SK-N-SH (cell line): ENCODE measurements at regions not wholly inside any gene's neighbourhood (a gene's known extent, or its start where the extent isn't known, plus 50 kb on each side); places are given as distances from the start of the nearest gene placed in this dataset.

Source experiments
- CTCF ChIA-PET: fragments of 300-600, 350-600 bp; formaldehyde crosslinking; extraction: SDS; loops from one replicate; lab custom pipeline; 2021; lab: Yijun Ruan, JAX
- POLR2A ChIA-PET: fragments of 350-600 bp; sonication (Branson Sonifier 250); formaldehyde crosslinking; extraction: SDS; loops from one replicate; lab custom pipeline; 2020; ENCODE audit warnings: antibody characterized with exemption, inconsistent platforms; lab: Yijun Ruan, JAX
- DNase-seq: peaks from one replicate; pipeline ENCODE4 v3.0.0; 2012
- H2AFZ ChIP-seq: fragments of 200-600 bp; sonication (generic); 2 replicates; pipeline ENCODE4 v1.8.1; 2016; ENCODE audit warnings: antibody characterized with exemption, mild to moderate bottlenecking, low read depth
- H3F3A ChIP-seq: fragments of 200-600 bp; sonication (generic); replicated peaks from 2 replicates; pipeline ENCODE3; 2016; ENCODE audit warnings: antibody characterized with exemption, mild to moderate bottlenecking; ENCODE audit not compliant: insufficient read depth
- H3K27ac ChIP-seq, 2 experiments: fragments of 200-500 bp in 1 of 2; fragments of 200-600 bp in 1 of 2; sonication (Bioruptor generic) in 1 of 2; sonication (generic), shearing (Covaris generic) in 1 of 2; 2 replicates each; pipeline versions ENCODE4 v1.5.1 to v1.6.1; 2014 to 2016; ENCODE audit warnings: low read depth in 2 of 2, inconsistent platforms in 1 of 2, low read length in 1 of 2, mild to moderate bottlenecking in 1 of 2, mixed read lengths in 1 of 2
- H3K27me3 ChIP-seq: fragments of 200-600 bp; sonication (generic), shearing (Covaris generic); 2 replicates; pipeline ENCODE4 v1.6.1; 2016; ENCODE audit warnings: mixed run types; ENCODE audit not compliant: insufficient read depth
- H3K36me3 ChIP-seq, 2 experiments: fragments of 200-500 bp in 1 of 2; fragments of 200-600 bp in 1 of 2; sonication (Bioruptor generic) in 1 of 2; sonication (generic) in 1 of 2; replicated peaks in 1 of 2; 2 replicates each; pipeline versions ENCODE3 to v1.5.1; 2014 to 2016; ENCODE audit warnings: low read length in 1 of 2, mild to moderate bottlenecking in 1 of 2; ENCODE audit not compliant: insufficient read depth in 2 of 2, control insufficient read depth in 1 of 2
- H3K4me1 ChIP-seq, 2 experiments: fragments of 200-500 bp in 1 of 2; fragments of 200-600 bp in 1 of 2; sonication (Bioruptor generic) in 1 of 2; sonication (generic), shearing (Covaris generic) in 1 of 2; 2 replicates each; pipeline versions ENCODE4 v1.5.1 to v1.6.1; 2014 to 2016; ENCODE audit warnings: low read depth in 1 of 2, low read length in 1 of 2, mixed run types in 1 of 2; ENCODE audit not compliant: insufficient read depth in 2 of 2, control insufficient read depth in 1 of 2
- H3K4me2 ChIP-seq: fragments of 200-600 bp; sonication (generic), shearing (Covaris generic); 2 replicates; pipeline ENCODE4 v1.6.1; 2017; ENCODE audit warnings: mixed run types
- H3K4me3 ChIP-seq, 2 experiments: fragments of 200-500 bp in 1 of 2; fragments of 200-600 bp in 1 of 2; sonication (Bioruptor generic) in 1 of 2; sonication (generic), shearing (Covaris generic) in 1 of 2; 2 replicates each; pipeline versions ENCODE4 v1.5.1 to v1.8.1; 2014 to 2016; ENCODE audit warnings: low read depth in 2 of 2, inconsistent platforms in 1 of 2, low read length in 1 of 2, mild to moderate bottlenecking in 1 of 2, mixed read lengths in 1 of 2, moderate library complexity in 1 of 2
- H3K79me2 ChIP-seq: fragments of 200-600 bp; sonication (generic); 2 replicates; pipeline ENCODE4 v1.8.1; 2017; ENCODE audit warnings: mild to moderate bottlenecking; ENCODE audit not compliant: insufficient read depth
- H3K9ac ChIP-seq: fragments of 200-600 bp; sonication (generic); 2 replicates; pipeline ENCODE4 v1.6.1; 2017; ENCODE audit warnings: mixed run types
- H3K9me2 ChIP-seq: fragments of 200-600 bp; sonication (generic); 2 replicates; pipeline ENCODE4 v1.6.1; 2017; ENCODE audit warnings: mixed run types
- H3K9me3 ChIP-seq: fragments of 200-600 bp; sonication (generic); 2 replicates; pipeline ENCODE4 v1.6.1; 2017; ENCODE audit warnings: mixed run types, mild to moderate bottlenecking, moderate library complexity
- H4K20me1 ChIP-seq: fragments of 200-600 bp; sonication (generic); 2 replicates; pipeline ENCODE4 v1.6.1; 2017; ENCODE audit warnings: mild to moderate bottlenecking, mixed run types; ENCODE audit not compliant: insufficient read depth
- CHD2 ChIP-seq: fragments of 150-350 bp; IDR thresholded peaks from 2 replicates; pipeline ENCODE4 v1.6.1; 2018; ENCODE audit warnings: low read length; ENCODE audit not compliant: partially characterized antibody
- ELF1 ChIP-seq: IDR thresholded peaks from 2 replicates; pipeline ENCODE4 v1.4.0; 2012
- EP300 ChIP-seq, 2 experiments: IDR thresholded peaks; 2 replicates each; pipeline versions ENCODE4 v1.4.0 to v1.6.1; 2012; ENCODE audit warnings: borderline replicate concordance in 1 of 2, low read depth in 1 of 2, low read length in 1 of 2
- EZH2phosphoT487 ChIP-seq: fragments of 200-600 bp; sonication (generic); IDR thresholded peaks from 2 replicates; pipeline ENCODE4 v1.6.1; 2017; ENCODE audit warnings: low read depth, mixed run types, mild to moderate bottlenecking, antibody characterized with exemption, moderate library complexity, borderline replicate concordance
- GATA2 ChIP-seq: sonication (generic); formaldehyde crosslinking; IDR thresholded peaks from 2 replicates; pipeline ENCODE4 v1.5.0; 2020; ENCODE audit warnings: mild to moderate bottlenecking, missing genetic modification reagents
- JUND ChIP-seq: IDR thresholded peaks from 2 replicates; pipeline ENCODE4 v1.4.0; 2012
- MEF2A ChIP-seq: IDR thresholded peaks from 2 replicates; pipeline ENCODE4 v1.4.0; 2012; ENCODE audit warnings: low read depth, borderline replicate concordance
- MXI1 ChIP-seq: IDR thresholded peaks from 2 replicates; pipeline ENCODE4 v1.6.1; 2012; ENCODE audit warnings: mild to moderate bottlenecking, low read depth, low read length, improper control_type of control experiment
- NFIC ChIP-seq: IDR thresholded peaks from 2 replicates; pipeline ENCODE4 v1.4.0; 2012; ENCODE audit warnings: borderline replicate concordance
- POLR2AphosphoS5 ChIP-seq: IDR thresholded peaks from 2 replicates; pipeline ENCODE4 v1.6.1; 2012; ENCODE audit warnings: low read depth, low read length
- RAD21 ChIP-seq: IDR thresholded peaks from 2 replicates; pipeline ENCODE4 v1.6.1; 2012; ENCODE audit warnings: mild to moderate bottlenecking, low read length
- RCOR1 ChIP-seq: fragments of 150-350 bp; IDR thresholded peaks from 2 replicates; pipeline ENCODE4 v1.6.1; 2017; ENCODE audit warnings: antibody characterized with exemption, low read length
- RXRA ChIP-seq: IDR thresholded peaks from 2 replicates; pipeline ENCODE4 v1.4.0; 2012; ENCODE audit warnings: low read depth, mild to moderate bottlenecking, borderline replicate concordance
- SIN3A ChIP-seq: IDR thresholded peaks from 2 replicates; pipeline ENCODE4 v1.6.1; 2012; ENCODE audit warnings: low read depth, mild to moderate bottlenecking, low read length, moderate library complexity, borderline replicate concordance
- SMC3 ChIP-seq: IDR thresholded peaks from 2 replicates; pipeline ENCODE4 v1.6.1; 2012; ENCODE audit warnings: low read depth, low read length, improper control_type of control experiment
- TAF1 ChIP-seq: IDR thresholded peaks from 2 replicates; pipeline ENCODE4 v1.6.1; 2012; ENCODE audit warnings: low read depth, mild to moderate bottlenecking, low read length, moderate library complexity, borderline replicate concordance
- YY1 ChIP-seq: IDR thresholded peaks from 2 replicates; pipeline ENCODE4 v1.4.0; 2012; ENCODE audit warnings: low read depth, mild to moderate bottlenecking
- WGBS: methylation state at CpG from one replicate; pipeline ENCODE4 v1.1.6; 2017; ENCODE audit warnings: low lambda C conversion rate; 5-methylcytosine and 5-hydroxymethylcytosine counted together
- TF ChIP-seq, protein P1 (sequence below): IDR thresholded peaks from 2 replicates; pipeline ENCODE4 v1.4.0; 2012; ENCODE audit warnings: low read depth, borderline replicate concordance
- TF ChIP-seq, protein P2 (sequence below): IDR thresholded peaks from 2 replicates; pipeline ENCODE4 v1.4.0; 2012; ENCODE audit warnings: low read depth
- TF ChIP-seq, protein P3 (sequence below): fragments of 200-600 bp; sonication (generic); IDR thresholded peaks from 2 replicates; pipeline ENCODE4 v1.6.1; 2017; ENCODE audit warnings: antibody characterized with exemption, mild to moderate bottlenecking, moderate library complexity
- TF ChIP-seq, protein P4 (sequence below): fragments of 150-350 bp; IDR thresholded peaks from 2 replicates; pipeline ENCODE4 v1.6.1; 2017; ENCODE audit warnings: antibody characterized with exemption, low read length, low read depth, borderline replicate concordance

DNA sequence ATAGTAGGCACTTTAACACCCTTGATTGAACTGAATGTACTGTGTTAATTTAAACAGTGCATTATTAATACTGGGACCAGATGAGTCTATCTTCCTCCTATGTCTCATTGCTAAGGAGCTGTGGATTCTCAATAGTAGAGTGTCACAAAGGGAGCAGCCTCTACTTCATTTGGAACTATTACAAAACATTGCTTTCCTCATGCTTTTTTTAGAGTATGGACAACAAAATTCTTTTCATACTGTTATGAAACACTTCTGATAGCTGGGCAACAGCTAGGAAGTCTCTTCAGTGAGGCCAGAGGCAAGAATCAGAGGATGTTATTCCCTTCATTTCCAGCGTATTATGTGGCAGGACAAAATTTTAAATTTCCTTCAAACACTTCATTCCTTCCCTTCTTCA is 160.8 kb downstream of the FBXO8 start:
- H3K9me3 ChIP-seq, result no peaks in the 10 kb centered on the region
- no peaks in the 10 kb centered on the region for H3K36me3 ChIP-seq
- H3K9ac ChIP-seq, result no peak overlapping the region
- no peak overlapping the region for H3K4me2 ChIP-seq
- TF ChIP-seq EZH2phosphoT487, result no peak
- no peak for TF ChIP-seq POLR2AphosphoS5
- no peak for TF ChIP-seq CHD2
- no peaks in the 10 kb centered on the region for H3K9me2 ChIP-seq
- peaks cover 4 to 16% of the 10 kb centered on the region in 2 experiments; a peak in 2 of 4 replicates for H3K4me1 ChIP-seq
- POLR2A ChIA-PET, result no interaction called here
- no peak overlapping the region for H2AFZ ChIP-seq
- no peak overlapping the region for H3K4me3 ChIP-seq
- H4K20me1 ChIP-seq, result no peaks in the 10 kb centered on the region
- WGBS, result 83% methylated on average over 1 of the region's 1 CpG
- DNase-seq, result no peak
- H3K79me2 ChIP-seq, result no peaks in the 10 kb centered on the region
- CTCF ChIA-PET, result interaction anchor here (0.9 to 1.5 kb wide), 4 partner anchors 10 to 586 kb away, joined by 3 to 6 read pairs (median 4); no protein-coding TSS in a partner anchor
- H3K27me3 ChIP-seq, result no peaks in the 10 kb centered on the region
- H3F3A ChIP-seq, result no peaks in the 10 kb centered on the region
- H3K27ac ChIP-seq, result peak overlapping the region in 1 of 2 experiments; percentile 76; a peak in 2 of 4 replicates

DNA sequence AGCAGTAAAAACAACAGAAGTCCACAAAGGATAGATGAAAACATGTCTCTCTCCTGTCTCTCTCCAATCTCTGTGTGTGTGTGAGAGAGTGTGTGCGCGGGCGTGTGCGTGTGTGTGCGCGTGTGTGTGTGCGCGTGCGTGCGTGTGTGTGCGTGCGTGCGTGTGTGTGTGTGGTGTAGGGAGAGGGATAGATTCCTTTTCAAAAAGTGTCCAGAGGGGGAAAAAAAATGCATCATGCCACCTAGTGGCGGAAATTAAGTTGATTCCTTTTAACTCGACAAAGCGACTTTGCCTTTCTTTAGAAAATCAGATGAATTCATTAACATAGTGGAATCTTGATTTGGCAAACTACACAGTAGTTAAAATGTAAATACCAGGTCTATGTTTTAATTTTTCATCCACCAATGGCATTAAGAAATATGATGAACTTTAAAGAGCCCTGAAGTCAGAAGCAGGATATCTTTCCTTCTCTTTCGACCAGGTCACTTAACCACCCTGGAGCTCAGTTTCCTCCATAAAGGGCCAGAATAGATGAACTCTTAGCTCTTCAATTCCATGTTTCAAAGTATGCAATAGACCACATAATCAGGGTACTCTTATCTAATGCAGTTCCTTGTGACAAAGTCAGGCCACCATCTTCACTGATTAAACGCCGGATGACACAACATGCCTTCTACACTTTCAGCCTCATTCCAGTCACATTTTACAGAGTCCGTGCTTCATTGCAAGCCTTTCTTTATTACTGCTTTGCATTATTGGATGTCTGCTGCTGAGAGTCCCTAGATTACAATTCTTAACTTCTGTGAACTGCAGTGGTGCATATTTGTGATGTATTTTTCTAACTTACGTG is 162.8 kb downstream of the FBXO8 start:
- H3F3A ChIP-seq, result no peaks in the 10 kb centered on the region
- H2AFZ ChIP-seq, result peak overlapping the region; percentile 88
- peak overlapping the region; percentile 49 to 100; a peak in 3 of 4 replicates for H3K27ac ChIP-seq
- no peaks in the 10 kb centered on the region for H4K20me1 ChIP-seq
- H3K4me3 ChIP-seq, result peak overlapping the region; percentile 40 to 59
- H3K36me3 ChIP-seq, result peaks cover 0 to 2% of the 10 kb centered on the region in 2 experiments
- no peaks in the 10 kb centered on the region for H3K9me2 ChIP-seq
- POLR2A ChIA-PET, result interaction anchor here (0.7 to 2.1 kb wide), 16 partner anchors 12 to 613 kb away, joined by 3 to 27 read pairs (median 4); no protein-coding TSS in a partner anchor
- no peaks in the 10 kb centered on the region for H3K79me2 ChIP-seq
- peak overlapping the region; percentile 64 for H3K4me2 ChIP-seq
- H3K4me1 ChIP-seq, result peaks cover 4 to 11% of the 10 kb centered on the region in 2 experiments; a peak in 2 of 4 replicates
- H3K9me3 ChIP-seq, result no peaks in the 10 kb centered on the region
- peak overlapping the region; percentile 13 for H3K9ac ChIP-seq
- 18% methylated on average over 21 of the region's 21 CpGs for WGBS
- H3K27me3 ChIP-seq, result no peaks in the 10 kb centered on the region
- CTCF ChIA-PET, result interaction anchor here (0.6 to 2.0 kb wide), 30 partner anchors 8 to 615 kb away, joined by 3 to 22 read pairs (median 4); no protein-coding TSS in a partner anchor
- peak; percentile 69 for DNase-seq
- TF ChIP-seq MEF2A, result no peak
- peak; percentile 49; the same call in 1 of the 2 replicates for TF ChIP-seq GATA2
- TF ChIP-seq, protein P1, sequence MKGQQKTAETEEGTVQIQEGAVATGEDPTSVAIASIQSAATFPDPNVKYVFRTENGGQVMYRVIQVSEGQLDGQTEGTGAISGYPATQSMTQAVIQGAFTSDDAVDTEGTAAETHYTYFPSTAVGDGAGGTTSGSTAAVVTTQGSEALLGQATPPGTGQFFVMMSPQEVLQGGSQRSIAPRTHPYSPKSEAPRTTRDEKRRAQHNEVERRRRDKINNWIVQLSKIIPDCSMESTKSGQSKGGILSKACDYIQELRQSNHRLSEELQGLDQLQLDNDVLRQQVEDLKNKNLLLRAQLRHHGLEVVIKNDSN, result no peak
- no peak for TF ChIP-seq ELF1
- TF ChIP-seq, protein P2, sequence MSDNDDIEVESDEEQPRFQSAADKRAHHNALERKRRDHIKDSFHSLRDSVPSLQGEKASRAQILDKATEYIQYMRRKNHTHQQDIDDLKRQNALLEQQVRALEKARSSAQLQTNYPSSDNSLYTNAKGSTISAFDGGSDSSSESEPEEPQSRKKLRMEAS, result peak; percentile 82
- no peak for TF ChIP-seq SIN3A
- peak; percentile 14 for TF ChIP-seq CHD2
- peak; percentile 73 for TF ChIP-seq SMC3
- TF ChIP-seq MXI1, result peak; percentile 67; the same call in 1 of the 2 replicates
- no peak for TF ChIP-seq NFIC
- TF ChIP-seq RXRA, result no peak
- TF ChIP-seq, protein P3, sequence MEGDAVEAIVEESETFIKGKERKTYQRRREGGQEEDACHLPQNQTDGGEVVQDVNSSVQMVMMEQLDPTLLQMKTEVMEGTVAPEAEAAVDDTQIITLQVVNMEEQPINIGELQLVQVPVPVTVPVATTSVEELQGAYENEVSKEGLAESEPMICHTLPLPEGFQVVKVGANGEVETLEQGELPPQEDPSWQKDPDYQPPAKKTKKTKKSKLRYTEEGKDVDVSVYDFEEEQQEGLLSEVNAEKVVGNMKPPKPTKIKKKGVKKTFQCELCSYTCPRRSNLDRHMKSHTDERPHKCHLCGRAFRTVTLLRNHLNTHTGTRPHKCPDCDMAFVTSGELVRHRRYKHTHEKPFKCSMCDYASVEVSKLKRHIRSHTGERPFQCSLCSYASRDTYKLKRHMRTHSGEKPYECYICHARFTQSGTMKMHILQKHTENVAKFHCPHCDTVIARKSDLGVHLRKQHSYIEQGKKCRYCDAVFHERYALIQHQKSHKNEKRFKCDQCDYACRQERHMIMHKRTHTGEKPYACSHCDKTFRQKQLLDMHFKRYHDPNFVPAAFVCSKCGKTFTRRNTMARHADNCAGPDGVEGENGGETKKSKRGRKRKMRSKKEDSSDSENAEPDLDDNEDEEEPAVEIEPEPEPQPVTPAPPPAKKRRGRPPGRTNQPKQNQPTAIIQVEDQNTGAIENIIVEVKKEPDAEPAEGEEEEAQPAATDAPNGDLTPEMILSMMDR, result peak; percentile 72
- TF ChIP-seq, protein P4, sequence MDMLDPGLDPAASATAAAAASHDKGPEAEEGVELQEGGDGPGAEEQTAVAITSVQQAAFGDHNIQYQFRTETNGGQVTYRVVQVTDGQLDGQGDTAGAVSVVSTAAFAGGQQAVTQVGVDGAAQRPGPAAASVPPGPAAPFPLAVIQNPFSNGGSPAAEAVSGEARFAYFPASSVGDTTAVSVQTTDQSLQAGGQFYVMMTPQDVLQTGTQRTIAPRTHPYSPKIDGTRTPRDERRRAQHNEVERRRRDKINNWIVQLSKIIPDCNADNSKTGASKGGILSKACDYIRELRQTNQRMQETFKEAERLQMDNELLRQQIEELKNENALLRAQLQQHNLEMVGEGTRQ, result no peak
- TF ChIP-seq POLR2AphosphoS5, result peak; percentile 46; the same call in 1 of the 2 replicates
- TF ChIP-seq JUND, result no peak; the same call in 1 of the 2 replicates
- TF ChIP-seq EP300 (IDR thresholded peaks at IDR 0.05; ENCODE audit: borderline replicate concordance in 1 of 2, low read depth in 1 of 2, low read length in 1 of 2), result peak; percentile 5 to 67; a peak in 1 of 4 replicates
- TF ChIP-seq RAD21, result peak; percentile 79
- TF ChIP-seq YY1, result no peak
- peak; percentile 54; the same call in 1 of the 2 replicates for TF ChIP-seq TAF1
- peak; percentile 68 for TF ChIP-seq RCOR1
